NCI-H1105 (cell line): ENCODE measurements at regions not wholly inside any gene's neighbourhood (a gene's known extent, or its start where the extent isn't known, plus 50 kb on each side); places are given as distances from the start of the nearest gene placed in this dataset.
"Not testable (repeated sequence)": the region's sequence is repeated elsewhere in the genome, so short reads cannot be mapped to it uniquely, and the experiment has no call there.

Experiments used
- DNase-seq: peaks from one replicate; lab custom pipeline; 2025; lab: John Stamatoyannopoulos, UW

DNA sequence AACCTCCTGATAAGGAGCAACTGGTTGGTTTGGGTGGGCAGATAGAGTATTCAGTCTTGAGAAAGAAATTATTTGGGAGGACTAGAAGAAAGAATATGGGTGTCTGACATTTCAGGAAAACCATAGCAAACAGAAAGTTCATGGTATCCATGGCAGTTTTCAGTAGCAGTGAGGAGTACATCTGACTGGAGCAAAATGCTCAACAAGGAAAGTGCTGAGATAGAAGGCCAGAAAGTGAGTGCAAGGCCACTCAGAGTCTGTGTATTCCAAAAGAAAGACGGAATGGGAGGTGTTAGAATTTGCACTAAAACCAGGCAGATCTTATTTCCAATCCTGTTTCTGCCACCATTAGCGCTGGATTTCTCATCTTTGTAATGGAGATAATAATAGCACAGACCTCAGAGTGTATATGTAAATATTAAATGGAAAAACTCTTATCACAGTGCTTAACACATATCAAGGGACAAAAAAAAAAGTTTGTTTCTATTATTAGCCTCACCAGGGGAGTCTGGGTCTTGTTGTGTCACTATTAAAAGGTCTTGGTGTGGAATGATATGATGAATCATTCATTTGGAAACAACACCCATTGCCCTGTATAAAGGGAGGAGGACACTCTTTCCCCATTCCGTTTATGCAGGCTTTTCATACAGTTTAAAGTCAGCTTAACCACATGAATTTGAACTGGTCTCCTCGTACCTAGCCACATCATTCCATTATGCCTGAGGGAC lies 349.8 kb downstream of the IPO8 start:
- DNase-seq, result no peak

DNA sequence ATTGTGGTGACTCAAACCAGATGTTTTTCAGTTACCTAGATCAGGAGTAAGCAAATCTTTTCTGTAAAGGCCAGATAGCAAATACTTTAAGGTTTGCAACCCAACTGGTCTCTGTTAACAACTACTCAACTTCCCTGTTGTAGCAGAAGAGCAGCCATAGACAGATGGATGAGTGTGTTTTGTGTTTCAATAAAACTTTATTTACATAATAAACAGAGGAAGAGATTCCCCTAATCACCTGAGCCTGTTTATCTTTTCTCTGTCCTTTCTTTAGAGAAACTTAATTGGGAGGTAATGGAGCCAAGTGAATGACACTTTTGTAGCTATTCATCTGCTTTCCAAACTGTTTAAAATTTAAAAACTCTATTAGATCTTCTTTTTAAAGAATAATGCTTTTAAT lies 365.1 kb downstream of the IPO8 start:
- no peak for DNase-seq

DNA sequence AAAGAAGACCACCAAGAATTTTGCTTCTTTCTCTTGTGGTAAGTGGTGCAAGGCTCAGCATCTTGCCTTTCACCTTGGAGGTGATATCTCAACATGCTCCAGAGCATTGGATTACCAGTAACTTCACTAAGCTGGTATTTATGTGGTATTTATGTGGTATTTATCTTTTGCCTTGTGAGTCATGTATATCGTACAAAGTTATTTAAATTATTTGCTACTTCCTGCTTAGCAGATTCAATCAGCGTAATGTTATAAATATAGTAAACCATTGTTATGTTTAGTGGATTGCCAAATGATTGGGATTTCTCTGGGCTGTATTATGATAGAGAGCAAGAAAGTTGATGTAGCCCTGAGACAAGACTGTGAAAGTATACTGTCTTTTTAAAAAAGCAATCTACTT lies 366.4 kb downstream of the IPO8 start:
- DNase-seq, result no peak

DNA sequence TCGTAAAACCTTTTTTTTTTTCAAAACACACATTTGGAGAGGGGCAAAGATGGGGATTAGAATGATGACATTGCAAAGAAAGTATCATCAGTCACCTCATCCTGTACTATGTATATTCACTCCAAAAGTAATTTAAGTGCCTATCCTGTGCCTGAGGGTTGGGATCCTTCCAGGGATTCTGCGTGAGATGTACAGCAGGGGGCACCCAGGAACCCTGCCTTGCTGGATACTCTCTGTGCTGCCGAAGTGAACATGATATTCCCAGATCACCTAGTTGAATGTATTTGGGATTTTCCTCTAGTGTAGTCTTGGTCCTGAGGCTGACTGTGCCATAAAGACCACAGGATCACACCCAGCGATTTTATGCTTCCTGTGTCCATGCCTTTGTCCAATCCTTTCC lies 372.7 kb downstream of the IPO8 start:
- no peak for DNase-seq

DNA sequence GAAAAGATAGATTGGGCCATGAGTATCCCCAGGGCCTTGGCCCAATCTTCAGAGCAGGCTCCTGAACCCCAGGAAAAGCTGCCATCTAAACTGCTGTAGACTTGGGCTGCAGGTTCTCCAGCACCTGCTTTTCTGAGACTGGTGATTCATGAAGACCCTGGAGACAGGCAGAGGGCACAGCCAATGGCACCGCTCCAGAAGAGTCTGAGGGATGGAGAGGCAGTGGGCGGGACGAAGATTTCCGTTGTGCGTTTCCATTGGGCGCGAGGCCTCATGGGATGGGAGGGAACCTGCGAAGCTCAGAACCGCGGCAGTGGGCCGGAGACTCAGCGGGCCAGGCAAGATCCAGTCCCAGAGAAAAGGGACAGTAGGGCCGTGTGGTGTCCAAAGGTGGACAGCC lies 375.1 kb downstream of the IPO8 start:
- no peak for DNase-seq

DNA sequence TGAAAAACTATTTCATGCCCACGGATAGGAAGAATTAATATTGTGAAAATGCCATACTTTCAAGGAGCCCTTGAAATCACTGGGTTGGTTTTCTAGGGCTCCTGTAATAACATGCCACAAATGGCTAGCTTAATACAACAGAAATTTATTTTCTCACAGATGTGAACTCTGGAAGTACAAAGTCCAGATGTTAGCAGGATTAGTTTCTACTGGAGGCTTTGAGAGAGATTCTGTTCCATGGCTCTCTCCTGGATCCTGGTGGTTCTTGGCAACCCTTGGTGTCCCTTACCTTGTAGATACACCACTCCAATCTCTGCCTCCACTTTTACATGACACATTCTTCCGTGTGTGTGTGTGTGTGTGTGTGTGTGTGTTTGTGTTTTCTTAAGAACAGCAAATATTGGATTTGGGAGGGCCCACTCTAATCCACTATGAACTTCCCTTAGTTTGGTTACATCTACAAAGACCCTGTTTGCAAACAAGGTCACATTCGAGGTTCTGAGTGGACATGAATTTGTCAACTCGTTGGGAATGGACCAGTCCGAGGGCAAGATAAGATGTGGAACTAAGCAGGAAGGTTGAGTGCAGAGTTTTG lies 381.1 kb downstream of the IPO8 start:
- no peak for DNase-seq

DNA sequence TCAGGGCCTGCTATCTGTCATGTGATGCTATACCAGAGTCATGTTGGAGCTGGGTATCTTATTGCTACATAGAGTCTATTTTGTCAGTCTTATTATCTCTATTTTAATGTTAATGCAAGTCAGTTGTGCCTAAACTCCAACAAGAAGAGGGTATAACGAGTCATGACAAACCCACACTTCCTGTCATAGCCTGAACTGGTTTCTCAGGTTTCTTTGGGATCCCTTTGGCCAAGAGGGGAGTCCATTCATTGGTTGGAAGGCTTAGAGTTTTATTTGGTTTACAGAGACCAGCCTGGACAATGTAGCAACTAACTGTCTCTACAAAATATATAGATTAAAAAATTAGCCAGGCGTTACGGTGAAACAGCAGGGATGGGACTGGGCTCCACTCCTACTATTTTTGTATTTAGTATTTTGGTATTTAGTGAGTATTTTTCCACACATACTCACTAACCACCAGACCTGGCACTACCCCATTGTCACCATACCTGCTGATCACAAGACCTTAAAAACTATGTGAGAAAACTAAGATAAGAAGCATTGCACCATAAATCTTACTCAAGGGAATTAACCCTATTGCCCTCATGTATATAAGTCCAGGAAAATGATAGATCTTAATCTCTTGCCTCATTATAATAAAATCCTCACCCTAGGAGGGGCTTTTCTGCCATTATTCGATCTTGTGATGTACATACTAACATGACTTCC lies 387.5 kb downstream of the IPO8 start:
- no peak for DNase-seq

DNA sequence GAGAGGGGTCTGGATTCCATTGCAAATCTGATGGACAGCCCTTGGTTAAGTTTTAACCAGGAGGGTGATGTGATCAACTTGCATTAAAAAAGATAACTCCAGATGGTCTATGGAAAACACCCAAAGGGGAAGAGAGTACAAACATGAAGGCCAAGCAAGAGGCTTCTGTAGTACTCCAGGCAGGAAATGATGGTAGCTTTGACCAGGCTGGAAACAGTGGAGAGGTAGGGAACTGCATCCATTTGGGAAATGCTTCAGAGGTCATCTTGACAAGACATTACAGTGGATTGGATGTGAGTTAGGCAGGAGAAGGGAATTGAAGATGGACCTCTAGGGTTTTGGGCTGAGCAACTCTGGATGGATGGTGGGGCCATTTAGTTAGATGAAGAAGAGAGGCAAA lies 391.1 kb downstream of the IPO8 start:
- DNase-seq, result no peak

DNA sequence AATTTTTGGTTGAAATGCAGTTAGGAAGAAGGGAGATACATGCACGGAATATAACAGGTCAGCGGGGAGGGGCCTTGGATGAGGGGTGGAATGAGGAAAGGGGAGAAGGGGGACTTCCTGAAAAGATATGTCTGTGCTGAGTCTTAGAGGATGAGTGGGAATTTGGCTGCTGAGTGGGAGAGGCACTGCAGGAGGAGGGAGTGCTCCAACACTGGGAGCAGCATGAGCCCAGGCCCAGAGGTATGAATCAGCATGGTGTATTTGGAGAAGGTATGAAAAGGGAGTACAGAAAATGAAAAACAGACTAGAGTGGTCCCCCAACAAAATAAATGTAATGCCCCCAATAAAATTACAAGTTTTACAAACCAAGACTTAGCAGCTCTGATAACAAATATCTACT lies 394.4 kb downstream of the IPO8 start:
- no peak for DNase-seq

DNA sequence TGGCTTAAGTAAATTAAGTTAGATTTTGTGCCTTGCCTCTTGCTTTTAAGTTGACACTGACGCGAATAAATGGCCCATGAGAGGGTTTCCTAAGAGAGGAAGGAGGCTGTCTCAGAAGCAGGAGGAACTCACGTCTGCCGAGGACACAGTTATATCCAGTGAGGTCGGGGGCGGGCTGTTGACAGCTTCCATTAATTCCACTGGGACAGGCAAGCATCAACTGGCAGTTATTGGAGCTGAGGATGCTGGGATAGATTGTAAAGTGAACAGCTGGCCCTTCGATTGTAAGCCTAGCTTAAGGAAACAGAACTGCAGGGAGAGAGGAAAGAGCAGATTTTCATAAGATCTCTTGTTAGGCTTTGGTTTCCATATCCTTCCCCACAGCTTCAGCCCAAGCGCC lies 399.2 kb downstream of the IPO8 start:
- no peak for DNase-seq

DNA sequence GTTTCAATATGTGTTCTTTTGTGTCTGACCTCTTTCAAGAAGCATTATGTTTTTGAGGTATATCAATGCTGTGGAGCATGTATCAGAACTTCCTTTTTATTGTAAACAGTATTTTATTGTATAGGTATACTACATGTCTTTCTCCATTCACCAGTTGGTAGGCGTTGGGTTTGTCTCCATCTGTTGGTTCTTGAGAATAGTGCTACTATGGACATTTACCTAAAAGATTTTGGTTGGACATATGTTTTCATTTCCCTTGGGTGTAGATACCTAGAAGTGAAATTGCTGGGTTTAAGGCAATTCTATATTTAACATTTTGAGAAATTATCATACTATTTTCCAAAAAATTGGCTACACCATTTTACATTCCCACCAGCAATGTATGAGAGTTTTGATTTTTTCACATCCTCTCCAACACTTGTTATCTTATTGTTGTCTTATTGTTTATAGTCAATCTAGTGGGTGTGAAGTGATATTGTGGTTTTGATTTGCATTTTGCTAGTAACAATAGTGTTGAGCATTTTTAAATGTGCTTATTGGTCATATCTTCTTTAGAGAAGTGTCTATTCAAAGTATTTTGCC lies 409.2 kb downstream of the IPO8 start:
- DNase-seq, result peak; percentile 42

DNA sequence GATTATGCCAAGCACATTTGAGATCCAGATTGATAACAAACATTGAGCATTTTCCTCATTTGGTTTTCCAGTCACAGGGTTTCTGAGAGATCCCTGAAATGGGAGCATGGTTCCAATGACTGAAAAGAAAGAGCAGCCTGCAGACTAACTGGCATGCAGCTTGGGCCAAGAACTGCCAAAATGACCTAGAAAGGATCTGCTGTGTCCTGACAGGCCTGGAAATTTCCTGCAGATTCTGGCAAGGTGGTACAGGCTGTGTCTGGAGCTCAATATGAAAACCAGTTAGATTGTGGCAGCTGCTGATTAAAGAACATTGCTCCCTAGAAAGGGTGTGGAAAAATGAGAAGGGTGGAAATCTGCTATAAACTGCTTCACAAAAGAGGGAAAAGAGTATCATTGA lies 417.3 kb downstream of the IPO8 start:
- no peak for DNase-seq

DNA sequence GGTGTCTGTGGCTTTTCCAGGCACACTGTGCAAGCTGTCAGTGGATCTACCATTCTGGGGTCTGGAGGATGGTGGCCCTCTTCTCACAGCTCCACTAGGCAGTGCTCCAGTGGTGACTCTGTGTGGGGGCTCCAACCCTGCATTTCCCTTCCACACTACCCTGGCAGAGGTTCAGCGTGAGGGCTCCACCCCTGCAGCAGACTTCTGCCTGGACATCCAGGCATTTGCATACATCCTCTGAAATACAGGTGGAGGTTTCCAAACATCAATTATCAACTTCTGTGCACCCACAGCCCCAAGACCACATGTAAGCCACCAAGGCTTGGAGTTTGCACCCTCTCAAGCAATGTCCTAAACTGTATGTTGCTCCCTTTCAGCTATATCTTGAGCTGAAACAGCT lies 423.2 kb downstream of the IPO8 start:
- DNase-seq, result not testable (repeated sequence)

DNA sequence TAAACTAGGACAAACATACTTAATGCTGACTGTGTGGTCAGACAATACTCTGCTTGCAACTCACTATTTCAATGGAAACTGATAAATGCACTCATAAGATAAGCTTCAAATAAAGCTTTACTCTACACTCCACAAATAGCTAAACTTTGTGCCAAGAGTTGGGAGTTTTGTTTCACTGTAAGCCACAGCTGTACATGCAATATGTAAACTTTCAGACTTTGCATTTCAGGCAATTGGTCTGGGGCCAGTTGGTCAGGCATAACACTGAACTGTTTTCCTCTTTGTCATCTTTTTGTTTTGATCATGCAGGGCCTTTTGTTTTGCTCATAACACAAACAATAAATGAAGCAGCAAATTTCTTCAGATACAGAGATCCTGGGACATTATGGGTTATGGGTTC lies 426.2 kb downstream of the IPO8 start:
- DNase-seq, result no peak

DNA sequence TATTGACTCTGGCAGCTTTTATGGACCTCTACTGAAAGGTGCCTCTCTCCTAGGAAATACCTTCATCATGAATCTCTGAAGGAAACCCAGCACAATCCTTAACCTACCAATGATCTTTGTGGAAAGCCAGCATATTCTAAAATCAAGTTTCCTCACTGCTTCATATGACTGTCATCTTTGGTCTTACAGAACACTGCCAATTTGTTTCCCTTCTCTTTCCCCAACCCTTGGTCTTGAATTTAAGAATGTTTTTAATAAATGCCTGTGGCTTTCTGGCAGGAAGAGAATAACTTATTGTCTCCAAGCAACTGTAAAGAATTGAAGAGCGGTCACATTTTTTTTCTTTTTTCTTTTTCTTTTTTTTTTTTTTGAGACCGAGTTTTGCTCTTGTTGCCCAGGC lies 427.6 kb downstream of the IPO8 start:
- DNase-seq, result no peak

DNA sequence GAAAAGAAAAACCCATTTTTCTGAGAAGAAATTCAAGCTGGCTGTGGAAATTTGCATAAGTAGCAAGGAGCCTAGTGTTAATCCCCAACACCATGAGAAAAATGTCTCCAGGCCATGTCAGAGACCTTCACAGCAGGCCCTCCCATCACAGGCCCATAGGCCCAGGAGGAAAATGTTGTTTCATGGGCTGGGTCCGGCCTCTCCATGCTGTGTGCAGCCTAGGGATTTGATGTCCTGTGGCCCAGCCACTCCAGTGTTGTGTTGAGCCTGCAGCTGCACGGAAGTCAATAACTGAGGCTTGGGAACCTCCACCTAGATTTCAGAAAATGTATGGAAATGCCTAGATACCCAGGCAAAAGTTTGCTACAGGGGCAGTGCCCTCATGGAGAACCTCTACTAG lies 432.2 kb downstream of the IPO8 start:
- no peak for DNase-seq

DNA sequence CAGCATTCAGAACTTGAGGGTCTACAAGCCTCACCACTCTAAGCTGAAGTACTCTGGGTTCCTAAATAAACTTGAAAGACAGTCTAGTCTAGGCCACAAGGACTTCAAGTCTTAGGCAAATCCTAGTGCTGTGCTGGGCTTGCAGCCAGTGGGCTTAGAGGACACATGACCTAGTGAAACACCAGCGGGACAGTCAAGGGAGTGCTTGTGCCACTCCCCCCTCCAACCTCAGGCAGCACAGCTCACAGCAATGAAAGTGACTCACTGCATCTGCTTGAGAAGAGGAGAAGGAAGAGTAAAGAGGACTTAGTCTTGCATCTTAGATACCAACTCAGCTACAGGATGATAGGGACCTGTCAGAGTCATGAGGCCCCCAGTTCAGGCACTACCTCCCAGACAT lies 438.1 kb downstream of the IPO8 start:
- no peak for DNase-seq

DNA sequence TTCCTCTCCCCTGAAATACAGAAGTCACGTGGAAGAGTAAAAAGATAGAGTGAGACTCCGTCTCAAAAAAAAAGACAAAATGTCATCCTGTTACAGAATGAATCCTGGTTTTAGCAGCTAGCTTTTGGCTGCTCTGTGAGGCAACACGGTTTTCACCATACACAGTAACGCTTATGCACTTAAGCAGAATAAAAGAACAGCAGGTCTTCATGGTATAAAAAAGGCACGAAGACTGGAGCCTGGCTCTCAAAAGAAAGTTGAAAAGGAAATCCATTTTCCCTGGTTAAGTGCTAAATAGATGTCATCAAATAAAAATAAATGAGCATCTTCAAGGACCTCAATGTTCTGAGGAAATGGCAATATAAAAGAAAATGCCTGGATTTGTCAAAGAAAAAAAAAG lies 444.1 kb downstream of the IPO8 start:
- DNase-seq, result no peak

DNA sequence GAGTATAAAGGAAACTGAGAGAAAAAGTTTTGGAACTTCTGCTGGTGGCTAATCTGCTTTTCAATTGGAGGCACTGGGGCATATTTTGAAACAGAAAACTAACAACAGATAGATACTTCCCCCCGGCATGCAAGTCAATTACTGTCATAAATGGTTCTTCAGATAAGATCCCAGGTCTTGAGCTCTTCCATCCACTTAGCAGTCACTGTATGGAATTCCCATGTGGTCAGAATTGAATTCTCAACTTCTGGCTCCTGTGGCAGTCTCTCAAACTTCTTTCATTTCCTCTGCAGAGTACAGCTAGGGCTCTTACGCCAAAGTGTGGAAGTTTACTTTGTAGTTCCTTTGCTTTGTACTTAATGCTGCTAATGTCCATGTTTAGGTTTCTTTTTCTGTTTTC lies 452.2 kb downstream of the IPO8 start:
- DNase-seq, result no peak

DNA sequence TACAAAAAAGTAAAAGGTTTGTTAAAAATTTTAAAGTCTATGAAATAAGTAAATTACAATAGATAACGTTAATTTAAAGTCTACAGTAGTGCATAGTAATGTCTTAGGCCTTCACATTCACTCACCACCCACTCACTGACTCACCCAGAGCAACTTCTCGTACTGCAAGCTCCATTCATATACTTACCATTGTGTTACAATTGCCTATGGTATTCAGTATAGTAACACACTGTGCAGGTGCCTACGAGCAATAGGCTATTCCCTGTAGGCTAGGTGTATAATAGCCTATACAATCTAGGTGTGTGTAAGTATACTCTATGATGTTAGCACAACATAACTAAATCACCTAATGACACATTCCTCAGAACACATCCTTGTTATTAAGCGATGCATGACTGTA lies 435.3 kb upstream of the TMTC1 start:
- no peak for DNase-seq

DNA sequence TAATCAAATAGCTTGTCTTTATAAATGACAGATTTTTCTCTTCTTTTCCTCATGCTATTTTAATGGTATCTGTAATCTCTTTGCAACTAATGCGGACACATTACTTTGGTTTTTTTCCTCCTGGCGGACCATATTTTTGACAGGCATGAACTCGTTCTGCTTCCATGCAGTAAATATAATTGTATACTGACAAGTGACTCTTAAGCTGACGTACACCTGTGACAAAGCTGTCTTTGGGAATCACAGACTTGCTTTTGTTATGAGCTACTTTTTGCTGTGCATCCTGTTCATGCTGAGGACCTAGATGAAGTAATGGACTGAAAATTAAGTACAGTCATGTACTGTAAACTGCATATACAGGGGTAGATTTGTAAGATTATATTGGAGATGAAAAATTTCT lies 434.3 kb upstream of the TMTC1 start:
- DNase-seq, result no peak

DNA sequence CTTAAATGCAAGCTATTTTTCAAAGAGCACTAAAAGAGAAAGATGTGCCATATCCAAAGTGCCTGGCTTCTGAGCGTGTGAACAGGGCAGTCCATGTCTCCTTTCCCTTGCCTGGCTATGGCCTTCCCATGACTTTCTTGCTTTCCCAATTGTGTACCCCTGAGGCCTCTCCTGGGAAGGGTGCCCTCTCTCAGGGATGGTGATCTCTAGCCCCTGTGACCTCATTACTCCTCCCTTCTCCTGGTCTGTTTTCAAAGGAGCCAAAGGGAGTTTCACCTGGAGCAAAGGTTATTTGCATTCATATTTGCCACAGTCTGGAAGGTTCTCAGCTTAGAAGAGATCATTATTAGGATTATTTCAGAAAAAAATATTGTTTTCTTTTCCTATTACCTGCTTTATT lies 429.4 kb upstream of the TMTC1 start:
- no peak for DNase-seq

DNA sequence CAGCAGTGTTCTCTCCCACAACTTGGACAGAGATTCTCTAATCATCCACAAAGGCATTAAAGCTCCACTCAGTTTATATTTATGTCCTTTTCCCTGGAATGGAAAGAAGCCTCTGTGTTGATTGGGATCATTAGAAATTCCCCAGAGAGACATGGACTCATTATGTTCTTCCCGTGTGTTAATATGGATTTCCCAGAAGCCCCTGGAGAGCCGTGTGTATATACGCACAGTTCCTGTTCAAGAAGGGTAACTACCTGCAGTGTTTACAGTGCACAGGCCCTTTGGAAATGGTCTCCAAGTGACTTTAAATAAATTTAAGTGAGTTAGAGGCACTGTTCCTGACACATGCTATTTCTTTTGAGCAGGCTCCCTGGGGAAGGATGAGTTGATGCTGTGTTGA lies 428.0 kb upstream of the TMTC1 start:
- no peak for DNase-seq
